ENCODE measurements at regions not wholly inside any gene's neighbourhood (a gene's known extent, or its start where the extent isn't known, plus 50 kb on each side); places are given as distances from the start of the nearest gene placed in this dataset.
A peak's percentile ranks its signal among the peaks of the same experiment; 100 is the strongest.

DNA sequence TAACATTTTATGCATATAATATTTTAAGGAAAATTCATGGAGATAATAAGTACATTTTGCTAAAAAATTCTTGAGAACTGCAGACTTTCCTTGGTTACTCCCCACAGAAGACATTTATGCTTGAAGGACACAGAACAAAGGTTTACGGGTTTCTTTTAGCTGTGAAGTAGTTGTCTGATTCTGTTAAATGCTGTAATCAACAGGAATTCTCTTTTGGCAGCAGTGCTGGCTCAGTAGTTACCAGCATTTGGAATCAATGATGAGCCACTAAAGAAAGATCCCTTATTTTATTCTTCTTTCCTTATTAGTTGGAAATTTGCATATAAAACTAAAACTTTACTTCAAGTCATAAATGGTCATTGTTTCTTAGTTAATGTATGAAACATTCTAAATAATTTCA is 199.3 kb upstream of the FAT4 start:
- Histone ChIP-seq H3K9ac (ENCODE audit: low read depth, low read length) (no peak overlapping the region; the same call in 1 of the 2 replicates), H4K20me1 (ENCODE audit: insufficient read depth, low read length) (no peaks in the 10 kb centered on the region), H3K23ac (ENCODE audit: low read depth, low read length) (peak overlapping the region; percentile 71; the same call in 1 of the 2 replicates), H3K4me3 (ENCODE audit: insufficient read depth, low read depth, low read length) (no peak overlapping the region), H3K14ac (replicated peaks; ENCODE audit: low read depth, low read length) (no peak overlapping the region; the same call in 1 of the 2 replicates), H2AK5ac (ENCODE audit: low read depth, low read length) (peak overlapping the region; percentile 43; the same call in 1 of the 2 replicates), H3K4me1 (ENCODE audit: control insufficient read depth, insufficient read depth, low read length) (no peaks in the 10 kb centered on the region), H3K9me3 (ENCODE audit: control insufficient read depth, insufficient read depth, low read length) (no peaks in the 10 kb centered on the region), H4K5ac (ENCODE audit: low read depth, low read length) (peak overlapping the region; percentile 42; the same call in 1 of the 2 replicates), H2AK9ac (replicated peaks; ENCODE audit: low read depth, low read length, poor library complexity) (no peak overlapping the region), H4K8ac (ENCODE audit: low read depth in 2 of 2, low read length in 2 of 2) (peak overlapping the region in 1 of 2 experiments; percentile 69; a peak in 2 of 4 replicates), H4K91ac (ENCODE audit: insufficient read depth, low read depth, low read length) (peak overlapping the region; percentile 88), H3K4ac (ENCODE audit: low read depth, low read length) (peak overlapping the region; percentile 54; the same call in 1 of the 2 replicates), H2BK20ac (ENCODE audit: low read depth, low read length) (peak overlapping the region; percentile 87), H2BK120ac (ENCODE audit: low read depth, low read length) (peak overlapping the region; percentile 88), H2AFZ (replicated peaks; ENCODE audit: low read length, poor library complexity) (no peak overlapping the region), H3K36me3 (ENCODE audit: control insufficient read depth, insufficient read depth, low read length) (no peaks in the 10 kb centered on the region), H3K18ac (ENCODE audit: low read depth, low read length) (peak overlapping the region; percentile 69; the same call in 1 of the 2 replicates), H3K27me3 (ENCODE audit: control insufficient read depth, insufficient read depth, low read length) (no peaks in the 10 kb centered on the region), H3K4me2 (ENCODE audit: low read depth, low read length) (peak overlapping the region; percentile 50; the same call in 1 of the 2 replicates), H3K27ac (ENCODE audit: insufficient read depth, low read length) (peak overlapping the region; percentile 59; the same call in 1 of the 2 replicates), H3K79me1 (ENCODE audit: low read depth in 1 of 2, low read length in 2 of 2) (no peaks in the 10 kb centered on the region), H2BK5ac (ENCODE audit: low read depth, low read length, poor library complexity, severe bottlenecking) (peak overlapping the region; percentile 96), H3K9me1 (ENCODE audit: insufficient read depth, low read length) (no peaks in the 10 kb centered on the region), H3K56ac (ENCODE audit: extremely low read depth, insufficient read depth, low read length) (peak overlapping the region; percentile 75; the same call in 1 of the 2 replicates), H2BK15ac (ENCODE audit: low read depth, low read length) (peak overlapping the region; percentile 91)
- WGBS, 2 experiments (ENCODE audit: extremely low coverage in 2 of 2, insufficient read length in 1 of 2) = no CpG with 5 or more reads among the region's 1 CpG
- ChIA-PET POLR2A (ENCODE audit: unreplicated experiment) (no interaction called here), CTCF (no interaction called here)
- no TSS peak for BruUV-seq (replicated peaks)
- intact Hi-C loops (cut with micrococcal nuclease) = no loop called here
- DNase-seq (peak; percentile 41), ATAC-seq (ENCODE audit: low read depth) (peak; percentile 51)
- dilution Hi-C loops (cut with HindIII; ENCODE audit: low sequenced_read_pairs, unreplicated experiment) = no loop called here
- no peak for TF ChIP-seq RAD21 (IDR thresholded peaks at IDR 0.05; ENCODE audit: low read length)
- no peak for TF ChIP-seq POLR2A (IDR thresholded peaks at IDR 0.05; ENCODE audit: low read depth, low read length)
- TF ChIP-seq, protein P1, sequence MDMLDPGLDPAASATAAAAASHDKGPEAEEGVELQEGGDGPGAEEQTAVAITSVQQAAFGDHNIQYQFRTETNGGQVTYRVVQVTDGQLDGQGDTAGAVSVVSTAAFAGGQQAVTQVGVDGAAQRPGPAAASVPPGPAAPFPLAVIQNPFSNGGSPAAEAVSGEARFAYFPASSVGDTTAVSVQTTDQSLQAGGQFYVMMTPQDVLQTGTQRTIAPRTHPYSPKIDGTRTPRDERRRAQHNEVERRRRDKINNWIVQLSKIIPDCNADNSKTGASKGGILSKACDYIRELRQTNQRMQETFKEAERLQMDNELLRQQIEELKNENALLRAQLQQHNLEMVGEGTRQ (IDR thresholded peaks at IDR 0.05; ENCODE audit: low read depth, low read length) = no peak
- TF ChIP-seq, protein P2, sequence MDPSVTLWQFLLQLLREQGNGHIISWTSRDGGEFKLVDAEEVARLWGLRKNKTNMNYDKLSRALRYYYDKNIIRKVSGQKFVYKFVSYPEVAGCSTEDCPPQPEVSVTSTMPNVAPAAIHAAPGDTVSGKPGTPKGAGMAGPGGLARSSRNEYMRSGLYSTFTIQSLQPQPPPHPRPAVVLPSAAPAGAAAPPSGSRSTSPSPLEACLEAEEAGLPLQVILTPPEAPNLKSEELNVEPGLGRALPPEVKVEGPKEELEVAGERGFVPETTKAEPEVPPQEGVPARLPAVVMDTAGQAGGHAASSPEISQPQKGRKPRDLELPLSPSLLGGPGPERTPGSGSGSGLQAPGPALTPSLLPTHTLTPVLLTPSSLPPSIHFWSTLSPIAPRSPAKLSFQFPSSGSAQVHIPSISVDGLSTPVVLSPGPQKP (IDR thresholded peaks at IDR 0.05; ENCODE audit: borderline replicate concordance, low read depth, low read length) = no peak
- no peak for TF ChIP-seq FOS (IDR thresholded peaks at IDR 0.05; ENCODE audit: low read depth, low read length)
- TF ChIP-seq SMC3 (IDR thresholded peaks at IDR 0.05; ENCODE audit: low read depth, low read length) = no peak
- TF ChIP-seq, protein P3, sequence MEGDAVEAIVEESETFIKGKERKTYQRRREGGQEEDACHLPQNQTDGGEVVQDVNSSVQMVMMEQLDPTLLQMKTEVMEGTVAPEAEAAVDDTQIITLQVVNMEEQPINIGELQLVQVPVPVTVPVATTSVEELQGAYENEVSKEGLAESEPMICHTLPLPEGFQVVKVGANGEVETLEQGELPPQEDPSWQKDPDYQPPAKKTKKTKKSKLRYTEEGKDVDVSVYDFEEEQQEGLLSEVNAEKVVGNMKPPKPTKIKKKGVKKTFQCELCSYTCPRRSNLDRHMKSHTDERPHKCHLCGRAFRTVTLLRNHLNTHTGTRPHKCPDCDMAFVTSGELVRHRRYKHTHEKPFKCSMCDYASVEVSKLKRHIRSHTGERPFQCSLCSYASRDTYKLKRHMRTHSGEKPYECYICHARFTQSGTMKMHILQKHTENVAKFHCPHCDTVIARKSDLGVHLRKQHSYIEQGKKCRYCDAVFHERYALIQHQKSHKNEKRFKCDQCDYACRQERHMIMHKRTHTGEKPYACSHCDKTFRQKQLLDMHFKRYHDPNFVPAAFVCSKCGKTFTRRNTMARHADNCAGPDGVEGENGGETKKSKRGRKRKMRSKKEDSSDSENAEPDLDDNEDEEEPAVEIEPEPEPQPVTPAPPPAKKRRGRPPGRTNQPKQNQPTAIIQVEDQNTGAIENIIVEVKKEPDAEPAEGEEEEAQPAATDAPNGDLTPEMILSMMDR (conservative IDR thresholded peaks at IDR 0.05; ENCODE audit: low read depth, low read length) = no peak
- no peak for TF ChIP-seq MAZ (IDR thresholded peaks at IDR 0.05; ENCODE audit: borderline replicate concordance, low read depth, low read length)
- TF ChIP-seq CHD1 (IDR thresholded peaks at IDR 0.05; ENCODE audit: low read depth, low read length) = no peak
- no peak for TF ChIP-seq RFX5 (IDR thresholded peaks at IDR 0.05; ENCODE audit: low read depth, low read length)
- TF ChIP-seq RCOR1 (IDR thresholded peaks at IDR 0.05; ENCODE audit: insufficient replicate concordance, low read length) = no peak
- no peak for TF ChIP-seq MXI1 (IDR thresholded peaks at IDR 0.05; ENCODE audit: borderline replicate concordance, low read depth, low read length)
- in situ Hi-C loops (cut with MboI; ENCODE audit: low sequenced_read_pairs) = no loop called here

All from IMR-90 (cell line).